Activated CD4-positive, alpha-beta T cell treated with anti-CD3 and anti-CD28 coated beads for 36 hours (primary cell): ENCODE measurements at regions not wholly inside any gene's neighbourhood (a gene's known extent, or its start where the extent isn't known, plus 50 kb on each side); places are given as distances from the start of the nearest gene placed in this dataset.

Experiments
- ATAC-seq: fragments of 200-7000 bp; cut with Tn5 transposase; one replicate; pipeline ENCODE4 v1.10.0; 2021; ENCODE audit warnings: mild to moderate bottlenecking, moderate library complexity
- CTCF ChIA-PET: fragments of 350-600 bp; sonication (Branson Sonifier 250); formaldehyde crosslinking; loops from one replicate; lab custom pipeline; 2021; ENCODE audit warnings: antibody characterized with exemption; lab: Charles Lee
- POLR2A ChIA-PET: fragments of 350-600 bp; sonication (Branson Sonifier 250); formaldehyde crosslinking; loops from one replicate; lab custom pipeline; 2021; ENCODE audit warnings: antibody characterized with exemption, inconsistent platforms; lab: Charles Lee
- DNase-seq: peaks from one replicate; pipeline ENCODE4 v3.0.0-alpha.2; 2020
- H3K27ac Mint-ChIP-seq: one replicate; pipeline ENCODE4 v1.8.0; 2021; ENCODE audit warnings: mixed read lengths
- H3K27me3 Mint-ChIP-seq: one replicate; pipeline ENCODE4 v1.8.0; 2021; ENCODE audit warnings: mixed read lengths
- H3K36me3 Mint-ChIP-seq: one replicate; pipeline ENCODE4 v1.8.0; 2021; ENCODE audit warnings: low read depth, mixed read lengths
- H3K4me1 Mint-ChIP-seq: one replicate; pipeline ENCODE4 v1.8.0; 2021; ENCODE audit warnings: mixed read lengths
- H3K4me3 Mint-ChIP-seq: one replicate; pipeline ENCODE4 v1.8.0; 2021; ENCODE audit warnings: mild to moderate bottlenecking, moderate library complexity, mixed read lengths
- H3K9me3 Mint-ChIP-seq: one replicate; pipeline ENCODE4 v1.8.0; 2021; ENCODE audit warnings: low read depth, mixed read lengths
- intact Hi-C, 2 experiments: fragments of 100-400 bp; cut with DNase I in 1 of 2; cut with micrococcal nuclease in 1 of 2; formaldehyde crosslinking; loops; one replicate each; pipeline versions ENCODE4 v1.14.2 to v1.15.1; 2022 to 2024; cut with DNase I, micrococcal nuclease

DNA sequence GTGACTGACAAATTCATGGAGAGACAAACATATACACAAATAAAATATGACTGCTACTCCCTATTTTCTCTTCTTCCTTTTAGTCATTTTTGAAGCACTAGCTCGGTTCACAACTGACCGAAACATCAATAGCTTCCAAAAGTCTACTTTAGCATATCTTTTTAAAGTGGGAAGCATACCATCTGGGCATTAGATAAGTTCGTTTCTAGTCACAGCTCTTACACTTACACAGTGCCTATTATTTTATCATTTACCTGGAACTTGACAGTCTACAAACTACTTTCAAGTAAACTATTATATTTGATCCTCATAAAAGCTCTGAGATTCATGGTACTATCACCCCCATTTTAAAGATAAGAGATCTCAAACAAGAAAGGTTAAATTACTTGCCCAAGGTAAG, 458.5 kb downstream of the LMO7 start:
- CTCF ChIA-PET, result no interaction called here
- H3K4me1 Mint-ChIP-seq, result no peaks in the 10 kb centered on the region

DNA sequence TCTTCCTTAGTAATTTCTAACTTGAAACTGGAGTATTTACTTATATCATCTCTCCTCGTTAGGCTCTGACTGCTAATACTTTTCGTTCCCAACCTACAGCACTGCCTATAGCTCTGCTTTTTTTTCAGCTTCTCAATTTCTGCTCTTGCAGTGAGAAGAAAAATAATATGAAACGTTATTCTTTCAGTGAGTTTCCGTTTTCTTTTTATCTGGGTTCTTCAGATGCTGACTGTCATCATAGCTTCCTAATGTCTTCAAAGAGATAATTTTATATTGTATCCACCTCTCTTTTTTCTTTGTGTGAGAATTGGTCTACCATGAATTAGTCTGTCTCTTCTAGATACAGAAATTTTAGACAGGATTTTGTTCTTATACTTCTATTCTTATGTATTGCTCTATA, 454.9 kb downstream of the LMO7 start:
- no peaks in the 10 kb centered on the region for H3K36me3 Mint-ChIP-seq
- no peak overlapping the region for H3K4me3 Mint-ChIP-seq
- ChIA-PET POLR2A (no interaction called here), CTCF (interaction anchor here (1.4 kb wide), 1 partner anchor 395 kb away, joined by 4 read pairs; no protein-coding TSS in a partner anchor)
- H3K4me1 Mint-ChIP-seq, result no peaks in the 10 kb centered on the region
- no peak for ATAC-seq
- no peak for DNase-seq
- intact Hi-C loops, result no loop called here
- H3K27me3 Mint-ChIP-seq, result peaks cover 7% of the 10 kb centered on the region
- H3K27ac Mint-ChIP-seq, result no peak overlapping the region
- H3K9me3 Mint-ChIP-seq, result peaks cover 7% of the 10 kb centered on the region

More for the DNA sequence above, 458.5 kb downstream of the LMO7 start:
- no peak for DNase-seq
- Mint-ChIP-seq H3K27me3 (peaks cover 7% of the 10 kb centered on the region), H3K4me3 (no peak overlapping the region), H3K36me3 (no peaks in the 10 kb centered on the region), H3K27ac (no peak overlapping the region), H3K9me3 (no peaks in the 10 kb centered on the region)
- intact Hi-C loops, result no loop called here
- ATAC-seq, result no peak
- POLR2A ChIA-PET, result no interaction called here

DNA sequence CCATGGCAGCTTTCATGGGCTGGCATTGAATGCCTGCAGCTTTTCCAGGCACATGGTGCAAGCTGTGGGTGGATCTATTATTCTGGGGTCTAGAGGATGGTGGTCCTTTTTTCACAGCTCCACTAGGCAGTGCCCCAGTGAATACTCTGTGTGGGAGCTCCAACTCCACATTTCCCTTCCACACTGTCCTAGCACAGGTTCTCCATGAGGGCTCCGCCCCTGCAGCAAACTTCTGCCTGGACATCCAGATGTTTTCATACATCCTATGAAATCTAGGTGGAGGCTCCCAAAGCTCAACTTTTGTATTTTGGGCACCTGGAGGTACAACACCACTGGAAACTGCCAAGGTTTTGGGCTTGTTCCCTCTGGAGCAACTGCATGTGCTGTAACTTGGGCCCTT, 450.6 kb downstream of the LMO7 start:
- H3K4me3 Mint-ChIP-seq, result no peak overlapping the region
- H3K27ac Mint-ChIP-seq, result no peak overlapping the region
- DNase-seq (no peak), ATAC-seq (no peak)
- H3K4me1 Mint-ChIP-seq, result no peaks in the 10 kb centered on the region
- intact Hi-C loops, result no loop called here
- no peaks in the 10 kb centered on the region for H3K36me3 Mint-ChIP-seq
- POLR2A ChIA-PET, result no interaction called here
- peaks cover 7% of the 10 kb centered on the region for H3K9me3 Mint-ChIP-seq
- H3K27me3 Mint-ChIP-seq, result no peaks in the 10 kb centered on the region
- CTCF ChIA-PET, result no interaction called here

DNA sequence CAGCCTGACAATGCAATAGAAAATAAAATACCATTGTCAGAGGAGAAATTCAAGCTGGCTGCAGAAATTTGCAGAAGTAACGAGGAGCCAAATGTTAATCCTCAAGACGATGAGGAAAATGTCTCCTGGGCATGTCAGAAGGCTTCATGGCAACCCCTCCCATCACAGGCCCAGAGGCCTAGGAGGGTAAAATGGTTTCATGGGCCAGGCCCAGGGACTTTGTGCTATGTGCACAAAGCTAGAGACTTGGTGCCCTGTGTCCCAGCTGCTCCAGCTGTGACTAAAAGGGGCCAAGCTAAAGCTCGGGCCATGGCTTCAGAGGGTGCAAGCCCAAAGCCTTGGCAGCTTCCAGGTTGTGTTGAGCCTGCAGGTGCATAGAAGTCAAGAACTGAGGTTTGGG, 431.7 kb downstream of the LMO7 start:
- ATAC-seq (no peak), DNase-seq (no peak)
- ChIA-PET CTCF (no interaction called here), POLR2A (no interaction called here)
- H3K36me3 Mint-ChIP-seq, result peaks cover 2% of the 10 kb centered on the region
- no peak overlapping the region for H3K4me3 Mint-ChIP-seq
- no peaks in the 10 kb centered on the region for H3K27me3 Mint-ChIP-seq
- H3K9me3 Mint-ChIP-seq, result peaks cover 16% of the 10 kb centered on the region
- H3K27ac Mint-ChIP-seq, result no peak overlapping the region
- intact Hi-C loops, result no loop called here
- no peaks in the 10 kb centered on the region for H3K4me1 Mint-ChIP-seq

DNA sequence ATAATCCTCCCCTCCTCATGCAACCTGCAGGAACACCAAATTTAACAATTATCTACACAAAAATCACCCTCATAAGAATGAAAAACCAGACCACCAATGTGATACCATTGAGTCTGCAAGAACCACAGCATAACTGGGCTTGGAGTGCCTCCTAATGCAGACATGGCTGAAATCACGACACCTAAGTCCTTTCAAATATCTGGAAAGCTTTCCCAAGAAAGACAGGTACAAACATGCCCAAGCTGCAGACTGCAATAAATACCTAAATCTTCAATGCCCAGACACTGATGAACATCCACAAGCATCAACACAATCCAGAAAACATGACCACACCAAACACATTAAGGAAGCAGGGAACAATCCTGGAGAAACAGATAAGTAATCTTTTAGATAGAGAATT, 417.1 kb downstream of the LMO7 start:
- no peak overlapping the region for H3K27ac Mint-ChIP-seq
- no peaks in the 10 kb centered on the region for H3K36me3 Mint-ChIP-seq
- intact Hi-C loops, result no loop called here
- peaks cover 2% of the 10 kb centered on the region for H3K27me3 Mint-ChIP-seq
- no peaks in the 10 kb centered on the region for H3K9me3 Mint-ChIP-seq
- CTCF ChIA-PET, result interaction anchor here (1.0 kb wide), 1 partner anchor 23 kb away, joined by 4 read pairs; no protein-coding TSS in a partner anchor
- ATAC-seq, result no peak
- no peaks in the 10 kb centered on the region for H3K4me1 Mint-ChIP-seq
- POLR2A ChIA-PET, result no interaction called here
- no peak for DNase-seq
- H3K4me3 Mint-ChIP-seq, result no peak overlapping the region

DNA sequence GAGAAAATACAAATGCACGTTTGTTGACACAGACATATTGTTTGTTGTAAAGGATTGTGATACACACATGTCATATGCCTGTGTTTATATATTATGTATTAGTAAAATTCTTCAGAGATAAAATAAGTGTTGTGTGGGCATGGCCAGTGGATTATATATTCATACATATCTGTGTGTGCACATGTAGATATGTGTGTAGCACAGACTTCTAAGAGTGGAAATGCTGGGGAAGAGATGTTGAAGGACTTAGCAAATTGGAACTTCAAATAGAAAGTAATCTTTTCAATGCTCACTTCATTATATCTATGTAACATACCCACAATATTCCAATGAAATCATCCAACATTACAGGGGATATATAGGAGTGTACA, 413.2 kb downstream of the LMO7 start:
- H3K27me3 Mint-ChIP-seq, result peaks cover 2% of the 10 kb centered on the region
- no peaks in the 10 kb centered on the region for H3K4me1 Mint-ChIP-seq
- no peak overlapping the region for H3K27ac Mint-ChIP-seq
- H3K4me3 Mint-ChIP-seq, result no peak overlapping the region
- no peak for ATAC-seq
- CTCF ChIA-PET, result interaction anchor here (1.0 kb wide), 1 partner anchor 11 kb away, joined by 3 read pairs; no protein-coding TSS in a partner anchor
- POLR2A ChIA-PET, result no interaction called here
- no peak for DNase-seq
- no peaks in the 10 kb centered on the region for H3K9me3 Mint-ChIP-seq
- H3K36me3 Mint-ChIP-seq, result no peaks in the 10 kb centered on the region
- intact Hi-C loops, result no loop called here

DNA sequence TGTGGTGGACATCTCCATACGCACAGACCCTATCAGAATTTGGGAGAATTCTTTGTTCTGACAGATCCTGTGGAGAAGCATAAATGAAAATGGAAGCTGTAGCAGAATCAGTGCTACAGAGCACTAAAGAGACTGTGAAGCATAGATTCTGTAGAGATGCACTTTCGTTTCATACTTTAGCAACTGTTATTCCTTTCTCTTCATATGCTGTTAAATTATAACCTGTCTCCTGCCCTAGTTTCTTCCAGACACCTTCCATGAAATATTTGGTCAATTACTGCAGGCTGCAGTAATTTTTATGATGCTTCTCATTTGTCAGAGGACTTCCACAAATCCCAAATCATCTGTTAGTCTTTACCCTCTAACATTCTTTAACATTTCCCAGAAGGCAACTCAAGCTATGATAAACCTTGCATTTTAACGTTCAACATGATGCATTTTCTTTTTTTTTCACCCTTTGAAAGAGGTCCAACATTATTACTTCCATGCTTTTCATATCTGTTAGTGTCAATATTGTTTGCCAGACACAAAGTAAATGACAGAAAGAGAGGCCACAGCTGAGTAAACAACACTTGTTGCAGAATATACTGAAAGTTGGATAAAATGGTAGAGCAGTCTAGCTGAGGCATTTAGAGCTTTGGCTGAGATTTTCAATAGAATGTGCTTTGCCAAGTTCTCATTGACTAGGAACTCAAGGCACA, 412.7 kb downstream of the LMO7 start:
- Mint-ChIP-seq H3K9me3 (no peaks in the 10 kb centered on the region), H3K4me1 (no peaks in the 10 kb centered on the region), H3K36me3 (no peaks in the 10 kb centered on the region), H3K27ac (no peak overlapping the region), H3K27me3 (peaks cover 2% of the 10 kb centered on the region), H3K4me3 (no peak overlapping the region)
- POLR2A ChIA-PET, result no interaction called here
- CTCF ChIA-PET, result interaction anchor here (0.6 kb wide), 1 partner anchor 587 kb away, joined by 3 read pairs; no protein-coding TSS in a partner anchor
- intact Hi-C loops, result no loop called here
- ATAC-seq (no peak), DNase-seq (no peak)

DNA sequence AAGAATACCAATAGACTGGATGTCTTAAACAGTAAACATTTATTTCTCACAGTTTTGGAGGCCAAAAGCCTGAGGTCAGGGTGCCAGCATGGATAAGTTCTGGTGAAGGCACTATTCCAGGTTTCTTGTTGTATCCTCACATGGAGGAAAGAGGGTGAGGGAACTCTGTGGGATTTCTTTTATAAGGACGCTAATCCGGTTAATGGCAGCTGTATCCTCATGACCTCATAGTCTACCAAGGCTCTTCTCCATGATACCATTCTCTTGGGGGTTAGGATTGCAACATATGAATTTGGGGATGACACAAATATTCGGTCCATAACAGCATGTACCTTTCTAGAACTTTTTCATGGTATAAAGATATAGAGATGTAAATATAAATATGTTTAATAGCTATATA, 412.0 kb downstream of the LMO7 start:
- intact Hi-C loops, result no loop called here
- Mint-ChIP-seq H3K4me3 (no peak overlapping the region), H3K36me3 (no peaks in the 10 kb centered on the region), H3K9me3 (no peaks in the 10 kb centered on the region), H3K27me3 (peaks cover 2% of the 10 kb centered on the region), H3K27ac (no peak overlapping the region), H3K4me1 (no peaks in the 10 kb centered on the region)
- ATAC-seq (no peak), DNase-seq (no peak)
- ChIA-PET CTCF (no interaction called here), POLR2A (no interaction called here)

DNA sequence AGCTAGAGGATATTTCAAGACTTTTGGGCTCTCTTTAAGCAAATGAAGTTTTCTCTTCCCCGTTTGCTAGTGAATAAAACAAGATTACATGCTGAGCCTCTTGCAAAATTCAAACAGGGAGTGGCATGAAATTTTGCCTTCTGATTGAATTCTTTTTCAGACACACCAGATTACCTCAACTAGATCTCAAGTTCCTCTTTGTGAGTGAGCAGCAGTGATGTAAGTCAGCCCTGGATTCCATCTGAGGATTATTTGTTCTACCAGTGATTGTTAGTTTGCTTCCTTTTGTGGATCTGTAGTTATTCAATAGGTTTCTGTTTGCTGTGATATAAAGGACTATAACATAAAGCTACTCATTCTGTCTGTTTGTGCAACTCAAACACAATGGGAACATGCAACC, 407.7 kb downstream of the LMO7 start:
- H3K9me3 Mint-ChIP-seq, result no peaks in the 10 kb centered on the region
- no peak overlapping the region for H3K4me3 Mint-ChIP-seq
- no peaks in the 10 kb centered on the region for H3K36me3 Mint-ChIP-seq
- no peak for ATAC-seq
- POLR2A ChIA-PET, result no interaction called here
- intact Hi-C loops, result no loop called here
- H3K4me1 Mint-ChIP-seq, result no peaks in the 10 kb centered on the region
- CTCF ChIA-PET, result no interaction called here
- DNase-seq, result no peak
- no peak overlapping the region for H3K27ac Mint-ChIP-seq
- H3K27me3 Mint-ChIP-seq, result peaks cover 2% of the 10 kb centered on the region

DNA sequence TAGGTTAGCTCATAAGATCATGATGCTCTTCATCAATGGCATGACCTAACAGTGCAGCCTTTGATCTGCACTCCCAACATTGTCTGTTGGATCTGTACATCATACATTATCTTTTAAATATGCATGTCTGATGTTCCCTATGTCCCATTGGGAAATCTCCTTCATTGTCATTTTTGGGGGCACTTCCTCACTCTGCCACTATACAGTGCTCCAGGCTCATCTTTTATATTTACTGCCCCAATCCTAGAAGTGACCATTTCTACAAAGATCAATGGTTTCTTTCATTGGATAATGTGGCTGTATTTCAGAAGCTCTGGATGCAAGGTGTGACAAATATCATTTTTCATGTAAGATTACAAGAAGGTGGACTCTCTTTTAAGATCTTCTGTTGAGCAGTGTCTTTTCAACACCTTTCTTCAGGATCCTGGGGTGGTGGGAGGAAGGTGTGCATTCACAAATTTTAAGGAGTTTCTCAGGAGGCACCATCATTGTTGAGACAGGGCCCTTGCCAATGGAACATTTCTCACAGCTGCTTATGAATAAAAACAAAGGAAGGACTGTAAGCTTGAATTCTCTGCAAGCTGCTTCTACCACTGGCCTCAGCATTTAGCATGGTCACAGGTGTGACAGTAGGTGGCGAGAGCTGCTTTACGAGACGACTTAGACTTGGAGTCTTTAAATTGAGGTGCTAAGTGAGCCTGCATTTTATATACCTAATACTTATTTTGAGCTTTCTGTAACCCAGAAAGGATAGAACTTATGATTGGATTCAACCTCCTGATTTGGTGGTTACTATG, 403.0 kb downstream of the LMO7 start:
- Mint-ChIP-seq H3K9me3 (no peaks in the 10 kb centered on the region), H3K27ac (no peak overlapping the region), H3K27me3 (peaks cover 5% of the 10 kb centered on the region), H3K4me1 (no peaks in the 10 kb centered on the region), H3K4me3 (no peak overlapping the region), H3K36me3 (no peaks in the 10 kb centered on the region)
- POLR2A ChIA-PET, result no interaction called here
- DNase-seq (no peak), ATAC-seq (no peak)
- CTCF ChIA-PET, result interaction anchor here (1.7 kb wide), 1 partner anchor 11 kb away, joined by 3 read pairs; no protein-coding TSS in a partner anchor
- intact Hi-C loops, result no loop called here

DNA sequence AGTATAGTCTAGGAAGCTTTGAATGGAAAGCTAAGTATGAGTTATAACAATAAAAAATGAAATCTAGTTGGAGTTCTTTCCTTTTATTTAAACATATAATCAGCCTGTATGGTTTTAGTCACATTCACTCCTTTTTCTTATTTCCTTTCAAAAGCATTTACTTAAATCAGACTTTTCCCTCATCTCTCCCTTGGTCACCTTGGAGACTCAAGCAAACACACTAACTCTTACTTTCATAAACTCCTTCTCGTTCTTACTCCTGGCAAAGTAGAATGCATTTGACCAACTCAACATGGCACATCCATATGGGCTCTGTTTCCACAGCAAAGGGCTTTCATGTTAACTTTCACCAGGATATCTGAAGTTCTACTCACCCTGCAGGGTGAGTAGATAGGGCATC, 400.0 kb downstream of the LMO7 start:
- Mint-ChIP-seq H3K4me3 (no peak overlapping the region), H3K4me1 (no peaks in the 10 kb centered on the region), H3K27me3 (peaks cover 6% of the 10 kb centered on the region), H3K9me3 (no peaks in the 10 kb centered on the region), H3K36me3 (no peaks in the 10 kb centered on the region), H3K27ac (no peak overlapping the region)
- ChIA-PET POLR2A (no interaction called here), CTCF (interaction anchor here (0.9 kb wide), 1 partner anchor 110 kb away, joined by 3 read pairs; no protein-coding TSS in a partner anchor)
- intact Hi-C loops, result no loop called here
- no peak for ATAC-seq
- no peak for DNase-seq

DNA sequence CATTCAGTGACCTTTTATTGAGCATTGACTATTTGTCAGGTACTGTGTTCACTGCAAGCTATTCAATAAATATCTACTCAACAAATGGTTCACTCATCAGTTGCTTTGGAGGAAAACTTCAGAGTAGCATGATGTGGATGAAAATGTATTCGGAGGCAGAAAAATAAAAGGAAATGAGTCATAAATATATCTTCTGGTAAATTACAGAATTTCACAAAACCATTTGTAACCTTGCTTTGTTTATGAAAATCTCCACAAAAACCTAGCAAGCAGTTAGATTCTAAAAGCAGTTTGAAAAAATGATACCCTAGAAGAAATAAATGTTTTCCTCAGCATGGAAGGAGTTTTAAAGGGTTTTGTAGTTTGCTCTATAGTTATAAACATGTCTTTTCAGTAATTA, 399.6 kb downstream of the LMO7 start:
- no peaks in the 10 kb centered on the region for H3K9me3 Mint-ChIP-seq
- no peaks in the 10 kb centered on the region for H3K4me1 Mint-ChIP-seq
- H3K27me3 Mint-ChIP-seq, result peaks cover 6% of the 10 kb centered on the region

More for the DNA sequence above, 399.6 kb downstream of the LMO7 start:
- no peak for DNase-seq
- H3K27ac Mint-ChIP-seq, result no peak overlapping the region
- no peak overlapping the region for H3K4me3 Mint-ChIP-seq
- ChIA-PET POLR2A (no interaction called here), CTCF (interaction anchor here (0.9 kb wide), 1 partner anchor 109 kb away, joined by 3 read pairs; no protein-coding TSS in a partner anchor)
- H3K36me3 Mint-ChIP-seq, result no peaks in the 10 kb centered on the region
- intact Hi-C loops, result no loop called here
- ATAC-seq, result no peak
